HEK293 (cell line): ENCODE measurements at regions not wholly inside any gene's neighbourhood (a gene's known extent, or its start where the extent isn't known, plus 50 kb on each side); places are given as distances from the start of the nearest gene placed in this dataset.

Experiments
- CTCF ChIA-PET: fragments of 350-600 bp; formaldehyde crosslinking; extraction: SDS; loops from one replicate; lab custom pipeline; 2021; ENCODE audit warnings: antibody characterized with exemption; lab: Yijun Ruan, JAX
- POLR2A ChIA-PET: fragments of 300-600 bp; formaldehyde crosslinking; extraction: SDS; loops from one replicate; lab custom pipeline; 2020; ENCODE audit warnings: antibody characterized with exemption, inconsistent platforms; lab: Yijun Ruan, JAX
- H3K27ac ChIP-seq: fragments of 200-500 bp; sonication (Bioruptor generic); 2 replicates; pipeline ENCODE4 v1.5.1; 2014; ENCODE audit warnings: low read depth, low read length, control low read depth, inconsistent platforms; ENCODE audit errors: extremely low read depth
- H3K36me3 ChIP-seq, 2 experiments: fragments of 200-500 bp in 1 of 2; sonication (Bioruptor generic) in 1 of 2; 1 replicate in 1 of 2; 2 replicates in 1 of 2; pipeline ENCODE4 v1.5.1; 2014 to 2017; ENCODE audit warnings: inconsistent platforms in 2 of 2, low read length in 2 of 2; ENCODE audit not compliant: control insufficient read depth in 2 of 2, insufficient read depth in 1 of 2
- H3K4me1 ChIP-seq: fragments of 200-500 bp; sonication (Bioruptor generic); 2 replicates; pipeline ENCODE4 v1.5.1; 2014; ENCODE audit warnings: mild to moderate bottlenecking, low read length, inconsistent platforms; ENCODE audit not compliant: control insufficient read depth, insufficient read depth
- H3K4me3 ChIP-seq: 2 replicates; pipeline ENCODE4 v1.5.1; 2011; ENCODE audit warnings: low read depth, mild to moderate bottlenecking, control low read depth, low read length, moderate library complexity
- H3K9me3 ChIP-seq: fragments of 200-500 bp; sonication (Bioruptor generic); 2 replicates; pipeline ENCODE4 v1.5.1; 2014; ENCODE audit warnings: low read depth, low read length, inconsistent platforms; ENCODE audit not compliant: control insufficient read depth, insufficient read depth
- FEZF1 ChIP-seq: fragments of 450-650 bp; formaldehyde crosslinking; IDR thresholded peaks from 2 replicates; pipeline ENCODE4 v1.5.1; 2016; ENCODE audit warnings: missing biosample characterization, missing genetic modification characterization
- GFI1B ChIP-seq: fragments of 450-650 bp; formaldehyde crosslinking; IDR thresholded peaks from 2 replicates; pipeline ENCODE4 v1.5.1; 2016; ENCODE audit warnings: missing biosample characterization, missing genetic modification characterization
- GLI2 ChIP-seq: fragments of 450-650 bp; formaldehyde crosslinking; IDR thresholded peaks from 2 replicates; pipeline ENCODE4; 2017; ENCODE audit warnings: missing biosample characterization, missing genetic modification characterization, low read depth, borderline replicate concordance
- HOXA7 ChIP-seq: sonication (generic); formaldehyde crosslinking; IDR thresholded peaks from 2 replicates; pipeline ENCODE4 v1.8.1; 2022; ENCODE audit warnings: missing genetic modification reagents, borderline replicate concordance
- HOXD13 ChIP-seq: sonication (generic); formaldehyde crosslinking; IDR thresholded peaks from 2 replicates; pipeline ENCODE4 v1.8.0; 2022; ENCODE audit warnings: missing genetic modification reagents, borderline replicate concordance
- KLF8 ChIP-seq: fragments of 450-650 bp; formaldehyde crosslinking; IDR thresholded peaks from 2 replicates; pipeline ENCODE4 v1.5.1; 2016; ENCODE audit warnings: missing biosample characterization, missing genetic modification characterization
- OSR2 ChIP-seq: fragments of 450-650 bp; formaldehyde crosslinking; IDR thresholded peaks from 2 replicates; pipeline ENCODE4 v1.5.1; 2016; ENCODE audit warnings: missing biosample characterization, missing genetic modification characterization
- PATZ1 ChIP-seq: fragments of 450-650 bp; formaldehyde crosslinking; IDR thresholded peaks from 2 replicates; pipeline ENCODE4 v1.5.1; 2016; ENCODE audit warnings: missing biosample characterization, missing genetic modification characterization
- PRDM1 ChIP-seq: fragments of 450-650 bp; formaldehyde crosslinking; IDR thresholded peaks from 2 replicates; pipeline ENCODE4; 2016; ENCODE audit warnings: missing biosample characterization, missing genetic modification characterization
- SETDB1 ChIP-seq: IDR thresholded peaks from one replicate; pipeline ENCODE4 v1.6.1; 2017; ENCODE audit warnings: mild to moderate bottlenecking, low read length, moderate library complexity, mixed read lengths; ENCODE audit not compliant: insufficient read length
- ZBTB11 ChIP-seq: fragments of 450-650 bp; formaldehyde crosslinking; conservative IDR thresholded peaks from 2 replicates; pipeline ENCODE4 v1.5.1; 2016; ENCODE audit warnings: low read depth, missing biosample characterization, missing genetic modification characterization
- ZEB2 ChIP-seq: fragments of 450-650 bp; formaldehyde crosslinking; IDR thresholded peaks from 2 replicates; pipeline ENCODE4 v1.5.1; 2016; ENCODE audit warnings: missing biosample characterization, missing genetic modification characterization
- ZFP3 ChIP-seq: fragments of 450-650 bp; formaldehyde crosslinking; IDR thresholded peaks from 2 replicates; pipeline ENCODE4 v1.5.1; 2016; ENCODE audit warnings: low read depth, missing biosample characterization, missing genetic modification characterization
- ZFP69B ChIP-seq: fragments of 450-650 bp; formaldehyde crosslinking; IDR thresholded peaks from 2 replicates; pipeline ENCODE4 v1.5.1; 2016; ENCODE audit warnings: missing biosample characterization, missing genetic modification characterization
- ZNF169 ChIP-seq: fragments of 450-650 bp; formaldehyde crosslinking; IDR thresholded peaks from 2 replicates; pipeline ENCODE4 v1.5.1; 2016; ENCODE audit warnings: missing biosample characterization, missing genetic modification characterization
- ZNF202 ChIP-seq: fragments of 450-650 bp; formaldehyde crosslinking; IDR thresholded peaks from 2 replicates; pipeline ENCODE4 v1.5.1; 2016; ENCODE audit warnings: missing biosample characterization, missing genetic modification characterization, borderline replicate concordance
- ZNF221 ChIP-seq: fragments of 450-650 bp; formaldehyde crosslinking; IDR thresholded peaks from 2 replicates; pipeline ENCODE4 v1.5.1; 2017; ENCODE audit warnings: missing biosample characterization, missing genetic modification characterization, borderline replicate concordance
- ZNF341 ChIP-seq: fragments of 450-650 bp; formaldehyde crosslinking; IDR thresholded peaks from 2 replicates; pipeline ENCODE4; 2016; ENCODE audit warnings: low read depth, missing biosample characterization, missing genetic modification characterization
- ZNF37A ChIP-seq: fragments of 450-650 bp; IDR thresholded peaks from 2 replicates; pipeline ENCODE4 v1.5.1; 2018; ENCODE audit warnings: missing biosample characterization, missing genetic modification characterization
- ZNF394 ChIP-seq: fragments of 450-650 bp; formaldehyde crosslinking; IDR thresholded peaks from 2 replicates; pipeline ENCODE4 v1.5.1; 2016; ENCODE audit warnings: missing biosample characterization, missing genetic modification characterization, mild to moderate bottlenecking, moderate library complexity, borderline replicate concordance
- ZNF404 ChIP-seq: fragments of 450-650 bp; formaldehyde crosslinking; IDR thresholded peaks from 2 replicates; pipeline ENCODE4 v1.5.1; 2017; ENCODE audit warnings: missing biosample characterization, missing genetic modification characterization
- ZNF416 ChIP-seq: fragments of 450-650 bp; formaldehyde crosslinking; IDR thresholded peaks from 2 replicates; pipeline ENCODE4 v1.5.1; 2016; ENCODE audit warnings: missing biosample characterization, missing genetic modification characterization
- ZNF48 ChIP-seq: fragments of 450-650 bp; formaldehyde crosslinking; IDR thresholded peaks from 2 replicates; pipeline ENCODE4 v1.5.1; 2016; ENCODE audit warnings: missing biosample characterization, missing genetic modification characterization
- ZNF530 ChIP-seq: fragments of 450-650 bp; formaldehyde crosslinking; IDR thresholded peaks from 2 replicates; pipeline ENCODE4 v1.5.1; 2016; ENCODE audit warnings: low read depth, missing biosample characterization, missing genetic modification characterization
- ZNF654 ChIP-seq: fragments of 450-650 bp; formaldehyde crosslinking; IDR thresholded peaks from 2 replicates; pipeline ENCODE4 v1.5.1; 2016; ENCODE audit warnings: low read depth, missing biosample characterization, missing genetic modification characterization
- ZNF837 ChIP-seq: fragments of 450-650 bp; formaldehyde crosslinking; IDR thresholded peaks from 2 replicates; pipeline ENCODE4 v1.5.1; 2016; ENCODE audit warnings: missing biosample characterization, missing genetic modification characterization
- ZNF843 ChIP-seq: fragments of 450-650 bp; formaldehyde crosslinking; IDR thresholded peaks from 2 replicates; pipeline ENCODE4 v1.5.1; 2016; ENCODE audit warnings: missing biosample characterization, missing genetic modification characterization
- ZSCAN23 ChIP-seq: fragments of 450-650 bp; formaldehyde crosslinking; IDR thresholded peaks from 2 replicates; pipeline ENCODE4 v1.5.1; 2016; ENCODE audit warnings: missing biosample characterization, missing genetic modification characterization
- TF ChIP-seq, protein P1 (sequence below): fragments of 450-650 bp; formaldehyde crosslinking; IDR thresholded peaks from 2 replicates; pipeline ENCODE4 v1.5.1; 2016; ENCODE audit warnings: missing biosample characterization, missing genetic modification characterization

DNA sequence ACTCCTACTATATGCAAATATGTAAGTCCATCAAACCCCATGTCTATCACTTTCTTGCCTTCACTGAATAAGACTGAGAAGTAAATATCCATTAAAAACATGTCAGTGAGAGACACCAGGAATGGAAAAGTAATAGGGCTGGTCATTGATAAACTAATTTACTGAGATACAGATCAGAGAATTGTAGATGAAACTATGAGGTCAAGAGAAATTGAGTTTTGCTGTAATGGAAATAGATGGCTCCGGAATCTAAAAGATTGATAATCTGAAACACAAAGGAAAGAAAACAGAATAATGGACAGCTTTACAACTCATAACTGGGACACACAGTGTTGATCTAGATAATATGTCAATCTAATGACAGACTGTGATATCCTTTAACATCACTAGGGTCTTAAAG, 1018.3 kb upstream of the RAG2 start:
- Histone ChIP-seq H3K9me3 (no peaks in the 10 kb centered on the region), H3K4me3 (no peak overlapping the region), H3K36me3 (no peaks in the 10 kb centered on the region), H3K4me1 (no peaks in the 10 kb centered on the region), H3K27ac (no peak overlapping the region)
- TF ChIP-seq ZNF843: no peak
- TF ChIP-seq ZFP3 (tag by site-specific recombination): no peak
- no peak for TF ChIP-seq ZNF394 (tag by site-specific recombination)
- no peak for TF ChIP-seq SETDB1
- no peak for TF ChIP-seq FEZF1 (tag by site-specific recombination)
- TF ChIP-seq, protein P1, sequence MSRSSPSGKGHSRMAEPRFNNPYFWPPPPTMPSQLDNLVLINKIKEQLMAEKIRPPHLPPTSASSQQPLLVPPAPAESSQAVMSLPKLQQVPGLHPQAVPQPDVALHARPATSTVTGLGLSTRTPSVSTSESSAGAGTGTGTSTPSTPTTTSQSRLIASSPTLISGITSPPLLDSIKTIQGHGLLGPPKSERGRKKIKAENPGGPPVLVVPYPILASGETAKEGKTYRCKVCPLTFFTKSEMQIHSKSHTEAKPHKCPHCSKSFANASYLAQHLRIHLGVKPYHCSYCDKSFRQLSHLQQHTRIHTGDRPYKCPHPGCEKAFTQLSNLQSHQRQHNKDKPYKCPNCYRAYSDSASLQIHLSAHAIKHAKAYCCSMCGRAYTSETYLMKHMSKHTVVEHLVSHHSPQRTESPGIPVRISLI (tag by site-specific recombination): no peak
- TF ChIP-seq ZNF37A: no peak
- TF ChIP-seq ZNF48: no peak
- no peak for TF ChIP-seq OSR2
- no peak for TF ChIP-seq ZNF169 (tag by site-specific recombination)
- no peak for TF ChIP-seq ZNF202 (tag by site-specific recombination)
- TF ChIP-seq ZSCAN23: no peak
- TF ChIP-seq GLI2 (tag by site-specific recombination): no peak
- no peak for TF ChIP-seq HOXA7 (CRISPR knock-in tag)
- POLR2A ChIA-PET: no interaction called here
- CTCF ChIA-PET: no interaction called here

GRCh38 chr11:37613031-37613430, 1015.0 kb upstream of the RAG2 start:
- H3K36me3 ChIP-seq: no peaks in the 10 kb centered on the region
- CTCF ChIA-PET: no interaction called here
- H3K4me3 ChIP-seq: no peak overlapping the region
- no peak overlapping the region for H3K27ac ChIP-seq
- no peaks in the 10 kb centered on the region for H3K4me1 ChIP-seq
- TF ChIP-seq ZFP69B (no peak), PRDM1 (tag by site-specific recombination) (no peak), PATZ1 (tag by site-specific recombination) (no peak)
- no peaks in the 10 kb centered on the region for H3K9me3 ChIP-seq
- POLR2A ChIA-PET: no interaction called here

- Histone ChIP-seq H3K9me3 (no peaks in the 10 kb centered on the region), H3K36me3 (no peaks in the 10 kb centered on the region), H3K4me1 (no peaks in the 10 kb centered on the region), H3K27ac (no peak overlapping the region), H3K4me3 (no peak overlapping the region)
- ChIA-PET POLR2A (interaction anchor here (0.6 kb wide), 1 partner anchor 89 kb away, joined by 3 read pairs; no protein-coding TSS in a partner anchor), CTCF (interaction anchor here (0.6 kb wide), 1 partner anchor 28 kb away, joined by 5 read pairs; no protein-coding TSS in a partner anchor)
- TF ChIP-seq ZNF341 (tag by site-specific recombination) (no peak), ZNF404 (no peak), KLF8 (tag by site-specific recombination) (no peak), ZNF37A (no peak), GFI1B (tag by site-specific recombination) (no peak), ZNF654 (tag by site-specific recombination) (no peak), ZNF416 (tag by site-specific recombination) (no peak), HOXD13 (no peak), ZNF837 (tag by site-specific recombination) (no peak), ZNF221 (tag by site-specific recombination) (no peak), ZNF530 (tag by site-specific recombination) (no peak), ZBTB11 (tag by site-specific recombination) (no peak), ZEB2 (tag by site-specific recombination) (no peak)
Observed at GRCh38 chr11:37612146-37612545, 1014.1 kb upstream of the RAG2 start.
